NCI-H1105 treated with DMSO at 0.1 percent for 48 hours (cell line): ENCODE measurements at regions not wholly inside any gene's neighbourhood (a gene's known extent, or its start where the extent isn't known, plus 50 kb on each side); places are given as distances from the start of the nearest gene placed in this dataset.
"Not testable (repeated sequence)": the region's sequence is repeated elsewhere in the genome, so short reads cannot be mapped to it uniquely, and the experiment has no call there.

Experiments
- DNase-seq: peaks from one replicate; lab custom pipeline; 2025; lab: John Stamatoyannopoulos, UW

DNA sequence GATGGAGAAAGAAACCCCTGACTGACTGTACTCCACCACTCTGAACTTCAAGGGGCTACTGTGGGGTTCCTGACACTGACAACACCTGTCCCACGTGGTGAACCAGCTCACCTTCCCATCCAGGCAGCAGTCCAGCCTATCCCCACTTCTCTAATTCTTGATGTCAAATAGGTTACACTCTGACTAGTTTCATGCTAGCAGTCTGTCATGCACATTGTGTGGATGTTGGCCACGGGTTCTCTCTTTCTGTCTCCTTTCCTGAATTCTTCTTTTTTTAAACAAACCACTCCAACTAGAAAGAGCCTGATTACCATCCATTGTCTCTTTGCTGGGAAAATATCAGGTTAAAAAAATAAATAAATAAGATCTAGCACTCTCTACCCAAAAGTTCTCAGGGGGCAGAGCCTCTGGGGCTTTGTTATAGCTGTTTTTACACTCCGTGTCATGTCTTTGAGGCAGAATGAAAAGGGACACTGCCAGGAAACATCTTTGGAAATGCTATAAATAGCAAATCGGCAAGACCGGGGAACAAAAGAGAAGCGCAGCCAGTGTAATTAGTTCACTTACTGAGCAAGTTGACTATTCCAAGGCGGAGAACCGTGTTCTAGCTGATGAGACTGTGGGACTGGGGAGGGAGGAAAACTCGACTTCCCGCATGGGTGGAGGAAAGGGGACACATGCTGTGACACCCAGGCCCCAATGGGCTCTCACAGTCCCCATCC is 356.1 kb downstream of the OMA1 start:
- DNase-seq, result no peak

DNA sequence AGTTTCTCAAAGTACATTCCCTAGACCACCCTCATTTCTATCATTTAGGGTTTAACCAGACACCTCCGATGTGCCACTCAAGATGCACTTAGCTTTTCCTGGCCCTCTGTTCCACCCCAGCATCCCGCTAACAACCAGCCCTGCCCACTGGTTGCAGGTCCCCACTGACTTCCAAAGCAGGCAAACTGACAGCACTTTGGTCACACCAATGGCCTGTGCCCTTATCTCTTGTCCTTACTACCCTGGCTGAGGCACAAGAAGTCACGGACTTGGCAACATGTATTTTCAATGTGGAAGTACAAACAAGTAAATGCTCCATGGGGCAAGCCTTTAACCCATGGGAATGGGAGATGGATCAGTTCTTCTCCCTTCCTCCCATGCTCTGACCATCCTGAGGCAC is 357.1 kb downstream of the OMA1 start:
- DNase-seq, result no peak

DNA sequence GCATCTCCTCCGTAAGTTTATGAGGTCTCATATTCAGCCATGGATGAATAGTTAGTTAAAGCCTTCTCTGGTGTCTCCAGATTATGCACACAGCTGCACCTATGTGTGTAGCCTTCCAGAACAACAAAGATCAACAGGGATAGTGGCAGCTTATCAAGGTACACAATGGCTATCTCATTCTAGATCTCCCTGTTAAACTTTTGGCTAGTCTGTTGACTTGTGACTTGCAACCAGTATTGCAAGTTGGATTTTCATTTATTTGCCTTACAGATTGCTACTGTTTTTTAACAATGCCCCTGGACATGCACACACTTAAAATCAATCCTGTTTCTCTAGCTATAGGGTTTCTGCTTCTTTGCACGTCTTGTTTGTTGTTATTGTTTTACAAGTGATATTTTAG is 363.2 kb downstream of the OMA1 start:
- no peak for DNase-seq

DNA sequence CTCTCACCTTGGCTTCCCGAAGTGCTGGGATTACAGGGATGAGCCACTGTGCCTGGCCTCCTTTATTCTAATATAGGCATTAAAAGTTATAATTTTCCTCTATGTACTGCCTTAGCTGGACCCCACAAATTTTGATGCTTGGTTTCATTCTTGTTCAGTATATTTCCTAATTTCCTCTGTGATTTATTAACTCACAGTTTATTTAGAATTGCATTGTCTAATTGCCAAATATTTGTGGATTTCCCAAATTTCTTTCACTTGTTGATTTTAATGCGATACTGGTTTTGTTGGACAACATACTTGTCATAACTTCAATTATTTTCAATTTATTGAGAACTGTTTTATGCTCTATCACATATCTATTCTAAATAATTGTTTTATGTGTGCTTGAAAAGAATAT is 366.0 kb downstream of the OMA1 start:
- no peak for DNase-seq

DNA sequence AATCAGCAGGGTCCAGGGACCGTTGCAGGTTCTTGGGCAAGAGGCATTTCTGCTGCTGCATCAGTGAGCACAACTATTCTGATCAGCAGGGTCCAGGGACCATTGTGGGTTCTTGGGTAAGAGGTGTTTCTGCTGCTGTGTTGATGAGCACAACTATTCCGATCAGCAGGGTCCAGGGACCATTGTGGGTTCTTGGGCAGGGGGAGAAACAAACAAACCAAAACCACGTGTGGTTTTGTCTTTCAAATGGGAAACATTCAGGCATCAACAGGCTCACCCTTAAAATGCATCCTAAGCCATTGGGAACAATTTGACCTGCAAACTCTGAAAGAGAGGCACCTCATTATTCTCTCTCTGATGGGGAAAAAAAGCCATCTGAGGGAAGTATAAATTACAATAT is 377.4 kb downstream of the OMA1 start:
- DNase-seq, result not testable (repeated sequence)

DNA sequence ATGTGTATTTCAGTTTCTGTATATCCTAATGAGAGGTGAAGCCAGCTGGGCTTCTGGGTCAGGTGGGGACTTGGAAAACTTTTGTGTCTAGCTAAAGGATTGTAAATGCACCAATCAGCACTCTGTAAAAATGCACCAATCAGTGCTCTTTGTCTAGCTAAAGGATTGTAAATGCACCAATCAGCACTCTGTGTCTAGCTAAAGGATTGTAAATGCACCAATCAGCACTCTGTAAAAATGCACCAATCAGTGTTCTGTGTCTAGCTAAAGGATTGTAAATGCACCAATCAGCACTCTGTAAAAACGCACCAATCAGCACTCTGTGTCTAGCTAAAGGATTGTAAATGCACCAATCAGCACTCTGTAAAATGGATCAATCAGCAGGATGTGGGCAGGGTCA is 379.4 kb downstream of the OMA1 start:
- not testable (repeated sequence) for DNase-seq

DNA sequence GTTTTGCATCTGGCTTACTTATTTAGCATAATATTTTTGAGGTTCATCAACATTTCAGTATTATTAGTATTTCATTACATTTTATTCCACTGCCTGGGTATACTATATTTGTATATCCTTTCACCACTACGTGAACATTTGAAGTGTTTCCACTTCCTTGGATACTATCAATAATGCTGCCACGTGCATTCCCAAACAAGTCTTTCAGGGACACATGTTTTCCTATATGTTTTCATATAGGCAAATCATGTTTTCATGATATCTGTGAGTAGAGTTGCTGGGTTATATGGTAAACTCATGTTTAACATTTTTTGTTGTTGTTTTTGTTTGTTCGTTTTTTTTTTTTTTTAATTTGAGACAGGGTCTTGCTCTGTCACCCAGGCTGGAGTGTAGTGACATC is 380.1 kb downstream of the OMA1 start:
- DNase-seq, result no peak

DNA sequence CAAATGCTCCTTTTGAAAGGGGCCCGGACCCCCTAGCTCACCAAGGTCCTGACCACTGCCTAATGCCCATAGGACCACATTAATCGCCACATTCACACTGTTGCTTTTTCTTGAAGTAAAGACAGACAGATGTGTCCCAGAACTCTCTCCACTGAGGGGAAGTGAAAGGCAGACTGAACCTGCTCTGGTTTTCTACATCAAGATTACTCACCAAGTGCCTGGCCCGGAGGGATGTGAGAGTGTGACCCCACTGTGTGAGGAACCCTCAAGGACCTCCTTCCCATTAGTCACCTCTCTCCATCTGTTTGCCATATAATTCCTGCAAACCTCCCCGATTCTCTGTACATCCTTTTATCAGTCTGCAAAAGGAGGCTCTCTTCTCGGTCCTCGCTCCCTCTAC is 381.5 kb downstream of the OMA1 start:
- no peak for DNase-seq

DNA sequence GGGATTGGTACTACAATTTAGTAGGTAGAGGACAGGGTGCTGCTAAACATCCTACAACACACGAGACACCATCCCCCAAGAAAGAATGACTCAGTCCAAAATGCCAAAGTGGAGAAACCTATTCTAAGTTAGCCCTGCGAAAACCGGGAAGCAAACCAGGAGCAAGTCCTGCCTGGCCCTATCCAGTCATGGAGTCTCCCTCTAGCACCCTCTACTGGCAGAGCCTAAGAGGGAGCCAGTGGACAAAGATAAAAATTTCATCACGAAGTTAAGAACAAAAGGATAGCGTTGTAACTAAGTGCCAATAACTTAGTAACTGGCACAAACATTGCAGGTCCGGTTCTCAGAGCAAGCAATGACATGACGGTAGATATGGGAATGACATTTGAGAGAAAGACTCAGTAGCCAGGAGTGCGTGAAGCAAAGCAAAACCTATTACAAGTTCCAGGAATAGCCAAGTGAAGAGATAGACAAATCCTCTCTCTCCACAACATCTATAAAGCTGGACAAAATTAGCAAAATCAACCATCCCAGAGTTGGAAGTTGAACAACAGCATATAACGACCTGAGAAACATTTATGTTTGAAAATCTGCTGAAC is 383.5 kb downstream of the OMA1 start:
- DNase-seq, result peak; percentile 57

DNA sequence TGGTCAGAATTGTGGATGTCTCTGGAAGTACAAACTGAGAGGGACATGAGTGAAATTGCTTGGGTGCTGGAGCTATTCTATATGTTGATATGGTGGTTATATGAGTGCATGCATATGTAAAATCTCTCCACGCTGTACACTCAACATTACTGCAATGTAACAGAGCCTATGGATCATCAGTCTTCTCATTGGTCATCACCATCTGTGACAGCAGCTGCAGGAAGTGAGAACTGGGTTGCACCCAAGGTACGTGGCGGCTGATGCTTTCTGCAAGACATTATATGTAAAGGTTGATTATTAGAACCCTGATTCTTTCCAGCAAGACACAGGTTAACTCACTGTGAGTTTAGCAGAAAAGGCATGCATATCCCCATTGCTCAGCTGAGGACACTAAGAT is 387.1 kb downstream of the OMA1 start:
- DNase-seq, result no peak

DNA sequence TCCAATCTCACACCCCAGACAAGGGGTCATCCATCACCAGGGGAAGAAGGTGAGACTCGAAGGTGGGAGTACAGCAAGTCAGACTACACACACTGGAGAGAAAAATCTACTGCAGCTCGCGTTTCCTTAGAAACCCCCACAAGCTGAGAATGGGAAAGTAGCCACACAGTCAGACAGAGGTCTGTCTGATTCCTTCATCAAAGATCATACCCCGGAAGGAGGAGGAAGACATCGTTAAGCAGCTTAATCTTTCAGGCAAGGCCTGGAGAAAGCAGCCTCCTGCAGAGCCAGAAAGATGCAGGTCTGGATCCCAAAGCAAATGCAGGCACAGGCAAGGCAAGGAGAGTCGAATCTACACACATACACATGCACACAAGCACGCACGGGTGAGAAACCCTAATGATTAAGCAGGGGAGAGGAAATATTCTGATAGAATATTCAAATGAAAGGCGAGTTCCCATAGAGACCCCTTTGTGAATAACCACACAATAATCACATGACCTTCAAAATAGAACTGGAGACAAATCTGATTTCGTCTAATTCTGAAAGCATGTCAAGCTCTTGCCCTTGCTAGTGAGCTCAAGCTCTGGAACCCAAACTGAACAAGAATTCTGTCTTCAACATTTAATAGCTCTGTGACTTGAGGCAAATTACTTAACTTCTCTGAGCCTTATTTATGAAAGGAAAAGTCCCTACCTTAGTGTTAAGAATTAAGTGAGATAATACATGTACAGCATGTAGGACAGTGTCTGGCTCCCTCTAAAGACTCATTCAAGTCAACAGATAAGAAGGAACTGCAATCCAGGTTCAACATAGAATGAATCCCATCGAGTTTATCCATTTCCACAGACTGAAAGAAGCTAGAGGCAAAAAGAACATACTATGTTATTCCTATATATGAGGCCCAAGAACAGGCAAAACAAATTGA is 387.8 kb downstream of the OMA1 start:
- DNase-seq, result no peak

DNA sequence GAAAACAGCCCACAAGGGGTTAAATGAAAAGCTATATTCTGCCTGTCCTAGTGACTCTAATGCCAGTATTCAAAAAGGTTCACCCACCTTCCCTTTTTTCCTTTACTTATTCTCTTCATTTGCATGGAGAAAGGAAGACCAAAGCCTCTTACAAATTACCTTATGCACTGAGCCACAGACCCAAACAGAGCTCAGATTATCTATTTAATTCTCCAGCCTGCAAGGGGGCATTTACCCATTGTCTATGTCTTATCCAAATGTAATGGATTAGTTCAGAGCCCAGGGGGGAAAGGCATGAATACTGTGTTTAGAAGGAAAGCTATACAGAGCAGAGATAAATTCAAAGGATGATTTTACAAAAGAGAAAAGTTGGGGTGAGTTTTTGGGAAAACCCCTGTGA is 388.5 kb downstream of the OMA1 start:
- no peak for DNase-seq

DNA sequence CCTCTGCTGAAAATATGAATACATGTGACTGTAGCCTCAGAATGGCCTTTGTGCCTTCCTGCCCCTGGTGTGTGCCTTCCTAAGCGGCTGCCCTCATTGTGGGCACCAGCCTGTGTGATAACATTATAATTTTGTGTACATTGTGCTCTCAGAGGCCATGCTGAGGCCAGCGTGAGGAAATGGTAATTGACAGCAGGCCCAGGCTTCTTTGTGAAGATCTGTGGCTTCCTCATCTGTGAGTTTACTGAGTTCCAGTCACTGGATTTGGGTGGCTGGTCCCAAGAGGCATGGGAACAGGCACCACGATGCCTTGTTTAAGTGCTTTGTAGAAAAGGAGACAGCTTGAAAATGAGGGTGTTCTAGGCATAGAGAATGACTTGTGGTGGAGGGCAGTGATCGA is 389.3 kb downstream of the OMA1 start:
- DNase-seq, result no peak

DNA sequence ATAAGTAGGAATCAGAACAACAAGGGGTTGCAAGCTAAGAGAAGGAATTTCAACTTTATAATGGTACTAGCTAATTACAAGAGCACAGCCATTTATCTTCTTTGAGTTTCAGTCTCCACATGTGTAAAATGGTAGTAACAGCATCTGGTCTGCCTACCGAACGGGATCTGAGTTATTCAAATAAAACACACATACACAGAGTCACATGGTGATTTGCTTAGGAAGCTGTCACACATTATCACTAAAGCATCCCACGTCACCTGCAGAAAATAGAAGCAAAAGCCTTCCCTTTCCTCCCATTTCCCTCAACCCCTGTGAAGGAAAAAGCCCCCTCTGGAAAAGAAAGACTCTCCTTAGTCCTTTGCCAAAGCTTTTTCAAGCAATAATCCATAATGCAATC is 389.7 kb downstream of the OMA1 start:
- no peak for DNase-seq

DNA sequence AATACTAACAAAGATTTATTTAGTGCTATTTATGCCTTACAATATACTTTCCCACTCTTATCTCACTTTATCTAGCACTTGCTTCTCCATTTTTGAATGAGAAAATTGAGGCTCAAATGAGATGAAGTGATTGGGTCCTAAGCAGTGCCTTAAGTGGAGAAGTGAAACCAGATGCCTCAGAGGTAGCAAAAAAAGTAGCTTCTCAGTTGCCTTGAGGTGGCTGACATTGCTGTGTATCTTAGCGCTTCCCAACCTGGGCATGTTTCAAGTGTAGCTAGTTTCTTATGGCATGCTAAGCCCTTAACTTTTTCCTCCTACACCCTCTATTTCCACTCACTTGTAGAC is 390.4 kb downstream of the OMA1 start:
- DNase-seq, result no peak

DNA sequence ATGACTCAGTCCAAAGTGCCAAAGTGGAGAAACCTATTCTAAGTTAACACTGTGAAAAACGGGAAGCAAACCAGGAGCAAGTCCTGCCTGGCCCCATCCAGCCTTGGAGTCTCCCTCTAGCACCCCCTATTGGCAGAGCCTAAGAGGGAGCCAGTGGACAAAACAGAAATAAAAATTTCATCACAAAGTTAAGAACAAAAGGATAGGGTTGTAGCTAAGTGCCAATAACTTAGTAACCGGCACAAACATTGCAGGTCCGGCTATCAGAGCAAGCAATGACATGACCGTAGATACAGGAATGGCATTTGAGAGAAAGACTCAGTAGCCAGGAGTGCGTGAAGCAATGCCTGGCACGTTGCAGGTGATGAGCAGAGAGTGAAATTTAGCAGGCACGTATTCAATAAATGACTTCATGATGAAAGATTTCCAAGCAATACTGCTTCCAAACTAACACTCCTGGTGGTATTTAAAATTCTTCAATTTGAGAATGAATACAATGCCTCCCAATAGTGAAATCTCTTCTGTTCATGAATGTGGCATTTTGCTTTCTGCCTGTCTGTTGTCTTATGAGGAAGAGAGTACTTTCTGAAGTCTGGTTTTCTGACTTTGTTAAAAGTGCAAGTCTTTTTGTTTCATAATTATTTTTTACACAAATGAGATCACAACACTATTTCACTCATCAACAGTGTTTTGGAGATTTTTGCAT is 391.0 kb downstream of the OMA1 start:
- DNase-seq, result no peak

DNA sequence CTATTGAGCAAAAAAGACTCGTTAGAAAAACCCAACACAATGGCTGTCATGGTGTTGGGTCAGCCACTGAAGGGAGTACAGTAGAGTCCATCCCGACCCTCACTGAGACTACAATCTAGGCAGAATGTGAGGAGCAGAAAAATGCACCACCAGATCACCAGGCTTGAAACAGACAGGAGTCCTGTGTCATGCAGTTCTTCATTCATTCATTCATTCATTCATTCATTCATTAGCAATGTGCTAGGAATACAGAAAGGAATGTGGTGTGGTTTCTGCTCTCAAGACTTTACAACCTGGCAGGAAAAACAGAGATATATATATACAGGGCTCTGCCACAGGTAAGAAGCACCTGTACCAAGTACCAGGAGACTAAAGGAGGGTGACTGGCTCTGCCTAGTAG is 392.3 kb downstream of the OMA1 start:
- no peak for DNase-seq

DNA sequence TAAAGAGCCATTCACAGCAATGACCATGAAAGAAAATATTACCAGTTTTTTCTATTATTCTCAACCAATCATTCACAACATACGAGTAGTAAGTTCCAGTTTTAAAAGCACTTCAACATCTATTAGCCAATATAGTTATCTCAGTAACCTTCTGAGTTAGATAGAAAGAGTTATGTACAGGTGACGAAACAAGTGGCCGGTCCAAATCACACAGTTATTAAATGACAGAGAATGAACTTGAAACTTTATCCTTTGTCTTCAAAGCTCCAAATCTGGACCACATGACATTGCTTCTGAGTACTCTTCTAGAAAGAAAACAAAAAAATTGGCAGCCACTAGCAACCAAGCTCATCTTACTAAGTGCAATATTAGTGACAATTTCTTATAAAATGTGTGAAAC is 393.8 kb downstream of the OMA1 start:
- DNase-seq, result no peak

DNA sequence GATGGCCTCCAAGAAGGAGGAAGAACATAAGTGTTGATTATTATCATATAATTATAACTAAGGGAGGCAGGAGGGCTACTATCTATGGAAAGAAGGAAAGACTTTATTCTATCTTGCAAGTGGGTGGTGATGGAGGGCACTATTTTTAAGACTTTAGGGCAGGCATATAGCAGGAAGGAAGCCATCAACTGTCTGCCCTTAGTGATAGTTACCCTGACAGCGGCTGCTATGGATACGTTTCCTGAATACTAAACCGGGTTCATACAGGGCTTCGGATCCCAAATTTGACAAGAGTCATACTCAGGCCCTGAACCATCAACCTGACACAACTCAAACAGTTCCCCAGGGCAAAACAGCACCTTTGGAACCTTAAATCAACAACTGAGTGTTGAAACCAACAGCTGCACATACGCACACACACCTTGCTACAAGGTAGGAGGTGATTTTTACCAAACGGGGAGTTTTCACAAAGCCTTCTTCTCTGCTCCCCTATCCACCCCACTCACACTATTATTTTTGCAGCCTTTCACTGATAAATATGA is 397.2 kb downstream of the OMA1 start:
- DNase-seq, result no peak

DNA sequence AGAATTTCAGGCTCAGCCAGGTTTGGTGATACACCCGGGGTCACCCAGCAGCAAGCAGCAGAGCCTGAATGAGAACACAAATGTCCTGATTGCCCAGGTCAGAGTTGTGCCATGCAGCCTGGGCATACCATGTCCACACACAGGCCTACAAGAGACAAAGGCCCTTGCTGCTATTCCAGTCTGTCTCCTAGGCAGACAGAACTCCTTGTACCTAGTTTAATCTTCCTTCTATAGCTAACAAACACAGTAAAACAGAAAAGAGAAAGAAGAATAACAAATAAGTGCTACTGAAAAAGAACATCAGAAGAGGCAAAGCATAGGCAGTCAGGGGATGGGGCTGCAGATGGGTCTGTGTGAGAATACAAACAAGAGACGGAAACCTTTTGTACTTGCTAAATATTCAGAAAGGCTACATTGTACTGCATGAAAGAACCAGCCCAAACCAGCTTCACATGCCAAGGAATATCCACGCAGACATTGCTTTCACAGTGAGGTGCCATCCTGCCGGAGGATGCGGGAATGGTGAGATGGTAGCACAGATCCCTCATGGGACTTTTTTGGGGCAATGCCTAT is 401.7 kb downstream of the OMA1 start:
- no peak for DNase-seq

DNA sequence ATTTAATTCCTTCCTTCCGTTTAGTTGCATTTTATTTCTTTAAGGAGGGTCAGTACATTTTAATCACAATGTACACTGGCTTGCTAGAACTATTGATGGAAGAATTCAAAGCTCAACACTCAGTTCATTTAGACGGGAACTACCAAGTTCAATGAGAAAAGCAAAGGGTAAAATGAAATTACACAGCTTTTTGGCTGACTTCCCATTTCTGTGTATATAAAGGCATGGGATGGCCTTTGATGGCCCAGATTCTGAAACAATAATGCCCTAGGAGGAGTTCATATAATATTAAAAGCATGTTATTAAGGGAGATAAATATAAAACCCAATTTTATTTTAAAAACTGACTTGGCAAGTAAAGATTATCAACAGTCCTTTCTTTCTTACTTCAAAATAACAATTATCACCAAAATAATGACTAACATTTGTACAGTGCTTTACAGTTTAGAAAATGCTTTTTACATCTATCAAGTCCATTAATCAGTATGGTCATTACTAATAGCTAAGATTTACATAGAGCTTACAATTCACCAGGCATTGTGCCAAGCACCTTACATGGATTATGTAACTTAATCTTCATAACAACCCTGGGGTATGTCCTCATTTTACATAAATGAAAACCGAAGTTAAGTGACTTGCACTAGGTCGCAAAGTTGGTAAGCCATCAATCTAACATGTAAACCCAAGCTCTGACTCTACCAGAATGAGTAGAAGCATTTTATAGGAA is 402.4 kb downstream of the OMA1 start:
- DNase-seq, result peak; percentile 73
